GM21381 (cell line): ENCODE measurements at regions not wholly inside any gene's neighbourhood (a gene's known extent, or its start where the extent isn't known, plus 50 kb on each side); places are given as distances from the start of the nearest gene placed in this dataset.
"Not testable (repeated sequence)": the region's sequence is repeated elsewhere in the genome, so short reads cannot be mapped to it uniquely, and the experiment has no call there.

ENCODE experiments used
- ATAC-seq: cut with Tn5 transposase; IDR thresholded peaks from one replicate; pipeline ENCODE4 v1.9.1; 2021; ENCODE audit warnings: mild to moderate bottlenecking, moderate library complexity; ENCODE audit not compliant: unreplicated experiment

DNA sequence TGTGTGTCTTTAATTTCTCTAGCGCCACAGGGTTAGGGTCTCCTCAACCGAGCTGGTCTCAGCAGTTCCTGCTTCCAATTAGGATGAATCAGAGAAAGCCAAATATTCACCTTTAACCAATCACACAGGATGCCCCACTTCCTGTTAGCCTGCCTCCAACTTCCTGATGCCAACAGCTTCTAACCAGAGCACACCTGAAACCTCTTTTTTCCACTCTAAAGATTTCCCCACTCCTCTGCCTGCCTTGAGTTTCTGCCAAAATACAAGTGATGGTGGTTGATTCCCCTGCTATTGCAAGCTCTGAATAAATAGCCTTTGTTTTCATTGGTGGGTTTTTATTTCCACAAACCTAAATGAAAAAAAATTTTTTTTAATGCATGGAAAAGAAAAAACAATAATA lies 144.7 kb upstream of the UST start:
- ATAC-seq: no peak

DNA sequence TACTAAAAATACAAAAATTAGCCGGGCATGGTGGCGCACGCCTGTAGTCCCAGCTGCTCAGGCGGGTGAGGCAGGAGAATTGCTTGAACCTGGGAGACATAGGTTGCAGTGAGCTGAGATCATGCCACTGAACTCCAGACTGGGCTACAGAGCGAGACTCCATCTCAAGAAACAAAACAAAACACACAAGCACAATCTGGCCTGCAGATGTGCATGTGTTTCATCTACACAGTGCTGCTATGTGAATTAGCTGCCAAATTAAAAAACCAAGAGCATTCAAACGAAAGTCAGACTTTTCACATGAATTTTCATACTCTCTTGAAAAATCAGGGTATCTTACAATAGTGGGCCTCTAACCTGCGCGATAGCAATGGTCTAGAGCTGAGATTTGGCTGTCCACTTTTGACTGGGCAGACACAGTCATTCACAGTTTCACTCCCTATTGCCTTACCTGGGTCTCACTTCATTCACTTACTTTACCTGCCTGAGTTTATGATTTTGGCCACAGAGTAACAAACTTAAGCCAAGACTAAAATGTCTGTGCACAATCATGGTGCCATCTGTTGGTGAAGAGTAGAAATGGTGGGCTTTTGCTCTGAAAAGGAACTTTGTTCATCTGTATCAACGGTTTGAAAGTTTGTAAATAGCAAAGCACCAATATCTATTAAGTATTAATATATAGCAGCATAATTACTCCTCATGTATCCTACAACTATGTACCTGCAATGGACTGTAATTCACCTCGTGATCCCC lies 138.5 kb upstream of the UST start:
- no peak for ATAC-seq

DNA sequence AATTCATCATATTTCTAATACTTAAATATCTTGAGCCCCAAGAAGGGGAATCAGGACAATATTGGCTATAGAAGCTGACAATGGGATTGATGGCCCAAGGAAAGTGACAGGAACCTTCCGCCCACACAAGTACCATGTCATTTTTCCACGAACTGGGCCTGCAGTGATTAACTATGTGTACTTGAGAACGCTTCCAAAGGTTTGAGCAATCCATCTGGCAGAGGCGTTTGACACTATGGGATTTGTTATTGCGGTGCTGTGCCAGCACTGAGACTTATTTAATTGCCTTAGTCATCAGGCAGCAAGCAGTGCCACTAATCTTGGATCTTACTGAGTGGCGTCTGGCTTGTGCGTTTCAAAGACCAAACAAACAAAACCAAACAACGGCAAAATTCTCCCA lies 135.6 kb upstream of the UST start:
- ATAC-seq: no peak

- no peak for ATAC-seq
Measured at GRCh38 chr6:148612043-148612442, 134.8 kb upstream of the UST start.

DNA sequence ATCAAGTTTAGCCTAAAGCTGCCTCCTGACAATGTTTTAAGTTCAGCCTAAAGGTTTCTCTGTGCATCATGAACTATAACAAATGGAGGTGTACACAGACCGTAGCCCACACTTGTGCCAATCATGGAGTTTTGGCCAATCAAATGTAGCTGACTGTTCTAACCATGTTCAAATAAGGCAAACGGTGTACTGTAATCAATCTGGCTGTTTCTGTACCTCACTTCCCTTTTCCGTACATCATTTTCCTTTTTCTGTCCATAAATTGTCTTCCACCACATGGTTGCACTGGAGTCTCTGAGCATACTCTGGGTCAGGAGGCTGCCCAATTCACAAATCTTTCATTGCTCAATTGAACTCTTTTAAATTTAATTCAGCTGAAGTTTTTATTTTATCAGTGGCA lies 132.2 kb upstream of the UST start:
- ATAC-seq: no peak

- ATAC-seq: no peak
Measured at GRCh38 chr6:148616841-148617240, 130.0 kb upstream of the UST start.

DNA sequence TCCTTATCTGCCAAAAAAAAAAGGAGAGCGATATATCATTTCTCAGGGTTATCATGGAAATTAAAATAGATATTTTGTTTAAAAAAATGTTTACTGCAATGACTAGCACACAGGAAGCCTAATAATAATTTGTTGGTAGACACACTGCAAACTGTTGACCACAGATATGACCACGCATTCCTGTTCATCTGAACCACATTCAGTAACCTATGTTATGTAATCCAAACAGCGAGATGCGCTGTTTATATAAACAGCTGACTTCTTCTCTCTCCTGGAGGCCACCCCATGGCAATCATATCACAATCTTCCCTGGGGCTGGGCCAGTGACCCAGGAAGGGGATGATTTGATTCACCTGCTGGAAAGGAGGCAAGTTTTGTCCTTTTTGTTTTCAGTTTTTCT lies 129.3 kb upstream of the UST start:
- no peak for ATAC-seq

DNA sequence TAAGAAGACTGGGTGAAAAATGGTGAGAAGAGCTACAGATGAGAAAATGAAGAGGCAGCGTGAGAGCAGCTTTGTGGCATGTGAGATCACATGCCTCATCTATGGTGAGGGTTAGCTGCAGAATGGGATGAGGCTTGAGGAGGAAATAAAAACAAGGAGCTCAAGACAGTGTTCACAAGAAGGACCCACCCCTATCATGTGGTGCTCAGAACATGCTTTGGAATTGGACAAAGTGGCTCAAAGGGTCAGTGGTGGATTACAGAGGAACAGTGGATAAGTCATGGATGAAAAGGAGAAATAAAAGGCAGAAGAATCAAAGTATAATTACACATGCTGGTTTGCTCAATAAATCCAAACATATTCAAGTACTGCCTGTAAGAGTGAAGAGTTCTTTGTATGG lies 126.9 kb upstream of the UST start:
- no peak for ATAC-seq

DNA sequence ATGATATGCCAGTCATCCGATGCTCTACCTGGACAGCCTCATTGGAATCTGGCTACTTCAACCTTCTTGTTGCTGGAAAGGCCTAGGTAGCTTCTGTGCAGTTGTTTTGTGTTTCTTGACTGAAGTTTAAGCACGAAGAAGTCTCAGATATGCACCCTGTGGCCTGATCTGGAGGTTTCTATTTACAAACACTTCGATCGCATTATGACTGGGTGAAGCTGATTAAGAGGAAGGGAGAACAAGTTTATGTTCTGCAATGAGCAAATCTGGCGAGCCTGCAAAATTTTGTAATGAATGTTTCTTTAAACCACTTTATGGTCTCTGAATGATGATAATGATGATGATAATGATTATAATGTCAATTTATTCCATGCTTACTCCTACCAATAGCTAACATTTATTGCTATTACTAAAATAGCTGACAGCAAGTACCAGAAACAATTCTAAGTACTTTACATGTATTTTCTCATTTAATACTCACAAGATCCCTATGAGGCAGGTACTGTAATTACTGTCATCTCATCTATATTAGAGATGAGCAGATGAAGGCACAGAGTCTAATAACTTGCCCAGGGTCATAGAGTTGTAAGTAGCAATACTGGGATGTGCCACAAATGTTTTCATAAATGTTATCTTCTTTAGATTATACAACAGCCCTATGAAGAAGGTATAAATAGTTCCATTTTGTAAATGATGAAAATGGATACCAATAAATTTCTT lies 126.1 kb upstream of the UST start:
- peak; percentile 68 for ATAC-seq

DNA sequence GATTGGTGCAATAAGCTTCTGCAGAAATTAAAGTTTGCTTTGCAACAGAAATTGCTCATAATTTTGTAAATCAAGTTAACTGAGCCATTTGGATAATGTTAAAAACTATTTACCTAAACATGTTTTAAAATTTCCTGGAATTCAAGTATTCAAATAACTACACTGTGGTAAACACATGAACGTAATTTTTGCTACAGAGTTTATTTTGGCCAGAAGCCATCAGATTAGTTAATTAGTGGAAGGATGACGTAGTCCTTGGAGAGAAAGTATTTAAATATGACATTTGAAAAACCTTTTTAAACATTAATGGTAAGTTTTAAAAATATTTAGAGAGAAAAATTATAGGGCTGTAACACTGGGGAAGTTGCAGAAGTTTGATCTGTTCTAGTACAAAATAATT lies 121.2 kb upstream of the UST start:
- ATAC-seq: no peak

- no peak for ATAC-seq
Measured at GRCh38 chr6:148628251-148628650, 118.6 kb upstream of the UST start.

DNA sequence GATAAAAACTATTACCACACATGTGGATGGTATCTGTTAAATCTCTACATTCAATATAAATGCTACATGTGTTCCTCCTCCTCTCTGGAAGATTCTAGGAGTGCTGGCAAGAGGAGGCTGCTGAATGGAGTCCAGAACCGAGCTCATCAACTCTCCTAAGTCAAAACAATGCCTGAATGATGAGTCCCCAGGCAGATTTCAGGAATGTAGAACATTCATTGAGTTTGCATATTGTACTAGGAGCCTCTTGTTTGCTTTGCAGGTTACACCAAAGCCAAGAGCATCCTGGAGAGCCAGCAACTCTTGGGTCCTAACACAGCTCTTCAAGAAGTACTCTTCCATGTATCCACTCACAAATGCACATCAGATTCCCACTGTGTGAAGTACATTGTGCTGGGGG lies 117.6 kb upstream of the UST start:
- ATAC-seq: no peak

DNA sequence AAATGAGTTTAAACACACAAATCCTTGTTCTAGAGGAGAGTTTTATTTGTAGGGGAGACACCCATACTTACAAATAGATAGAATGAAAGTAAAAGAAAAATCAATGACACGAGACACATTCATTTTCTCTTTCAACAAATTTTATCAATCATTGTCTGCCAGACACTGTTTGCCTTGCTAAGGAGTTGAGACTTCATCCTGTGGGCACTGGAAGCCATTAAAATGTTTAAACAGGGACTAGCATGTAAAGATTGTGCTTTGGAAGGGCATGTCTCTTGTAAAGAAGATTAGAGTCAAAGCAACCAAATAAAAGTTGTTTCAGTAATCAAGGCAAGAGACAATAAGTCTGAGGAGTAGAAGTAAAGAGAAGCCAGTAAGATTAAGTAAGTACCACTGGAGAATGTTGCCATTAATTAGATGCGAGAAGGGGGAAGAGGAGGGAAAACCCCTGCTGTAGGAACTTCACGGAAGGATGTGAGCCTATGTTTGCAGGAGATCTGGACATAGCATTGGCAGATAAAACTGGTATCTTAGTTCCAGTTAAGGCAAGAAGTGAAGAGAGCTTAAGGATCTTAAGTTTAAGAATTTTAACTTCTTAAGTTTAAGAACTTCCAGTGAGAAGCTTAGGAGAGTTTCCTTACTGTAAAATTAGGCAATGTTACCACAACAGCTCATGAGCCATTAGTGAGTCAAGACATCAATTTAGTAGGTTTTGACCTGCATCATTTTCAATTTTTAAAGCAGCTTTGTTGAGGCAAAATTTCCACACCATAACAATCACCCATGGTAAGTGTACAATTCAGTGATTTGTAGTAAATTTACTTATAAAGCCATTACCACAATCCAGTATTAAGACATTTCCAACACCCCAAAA lies 117.0 kb upstream of the UST start:
- no peak for ATAC-seq

DNA sequence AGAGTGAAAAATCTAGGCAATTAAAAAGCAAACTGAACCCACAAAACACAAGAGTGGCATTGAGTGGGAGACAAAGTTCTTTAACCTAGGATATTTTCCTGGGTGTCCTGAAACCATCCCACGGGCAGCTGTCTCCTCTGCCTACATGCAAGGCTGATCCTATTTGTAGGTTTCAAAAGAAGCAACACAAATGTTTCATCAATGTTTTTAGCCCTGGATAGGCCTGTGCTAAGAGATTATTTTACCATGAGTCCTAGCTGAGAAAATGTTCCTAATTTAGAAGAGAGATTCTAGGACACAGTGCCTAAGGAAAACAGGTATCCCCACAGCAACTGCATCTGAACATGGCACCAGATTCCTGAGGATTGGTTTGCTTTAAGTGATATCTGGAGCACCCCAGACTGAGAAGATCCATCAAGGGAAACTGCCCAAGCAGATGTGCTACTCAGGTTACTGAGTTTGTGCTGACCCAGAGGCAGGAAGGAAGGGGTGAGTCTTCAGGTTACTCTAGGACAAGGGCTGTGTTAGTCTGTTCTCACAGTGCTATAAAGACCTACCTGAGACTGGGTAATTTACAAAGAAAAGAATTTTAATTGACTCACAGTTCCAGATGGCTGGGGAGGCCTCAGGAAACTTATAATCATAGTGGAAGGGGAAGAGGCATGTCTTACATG lies 111.6 kb upstream of the UST start:
- no peak for ATAC-seq

- ATAC-seq: not testable (repeated sequence)
Measured at GRCh38 chr6:148641836-148642235, 105.0 kb upstream of the UST start.

DNA sequence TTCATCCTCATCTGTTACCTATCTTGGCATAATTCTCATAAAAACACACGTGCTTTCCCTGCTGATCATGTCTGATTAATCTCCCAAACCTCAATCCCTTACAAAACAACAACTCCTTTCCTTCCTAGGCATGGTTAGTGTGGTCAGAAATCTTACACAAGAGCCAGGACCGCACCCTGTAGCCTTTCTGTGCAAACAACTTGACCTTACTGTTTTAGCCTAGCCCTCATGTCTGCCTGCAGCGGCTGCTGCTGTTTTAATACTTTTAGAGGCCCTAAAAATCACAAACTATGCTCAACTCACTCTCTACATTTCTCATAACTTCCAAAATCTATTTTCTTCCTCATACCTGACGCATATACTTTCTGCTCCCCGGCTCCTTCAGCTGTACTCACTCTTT lies 103.6 kb upstream of the UST start:
- ATAC-seq: not testable (repeated sequence)

GRCh38 chr6:148645049-148645448 lies 101.8 kb upstream of the UST start:
- not testable (repeated sequence) for ATAC-seq

GRCh38 chr6:148648754-148649453 lies 97.9 kb upstream of the UST start:
- no peak for ATAC-seq

DNA sequence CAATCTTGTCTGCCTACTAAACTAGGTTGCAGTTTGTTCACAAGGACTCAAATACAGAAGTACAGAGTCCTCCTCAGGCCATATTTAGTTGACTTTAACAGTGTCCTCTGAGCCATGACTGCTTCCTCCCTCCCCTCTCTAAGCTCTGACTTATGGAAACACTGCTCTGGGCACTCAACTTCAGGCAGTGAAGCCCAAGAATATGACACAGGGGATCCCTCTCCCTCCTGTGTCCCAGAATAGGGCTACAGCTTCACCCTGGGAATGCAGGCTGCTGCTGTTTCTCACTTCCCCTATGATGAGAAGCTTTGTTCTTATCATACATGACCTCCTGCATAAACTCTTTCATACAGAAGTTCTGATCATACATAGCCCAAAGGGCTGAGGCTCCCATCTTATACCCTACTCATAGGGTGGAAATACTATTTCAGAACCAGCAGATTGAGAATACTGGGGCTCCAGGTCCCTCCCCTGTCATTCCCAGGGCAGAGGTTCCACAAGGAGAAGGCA lies 97.3 kb upstream of the UST start:
- ATAC-seq: no peak

GRCh38 chr6:148650941-148651505 lies 95.8 kb upstream of the UST start:
- ATAC-seq: no peak
